OCI-M2 (cell line): ENCODE measurements at regions not wholly inside any gene's neighbourhood (a gene's known extent, or its start where the extent isn't known, plus 50 kb on each side); places are given as distances from the start of the nearest gene placed in this dataset.

ENCODE experiments used
- DNase-seq: peaks from one replicate; lab custom pipeline; 2025; ENCODE audit not compliant: unreplicated experiment; lab: John Stamatoyannopoulos, UW

GRCh38 chr2:118477111-118477862 lies 370.2 kb downstream of the EN1 start:
- no peak for DNase-seq

- no peak for DNase-seq
Observed at GRCh38 chr2:118475622-118476205, 371.7 kb downstream of the EN1 start.

GRCh38 chr2:118474541-118474920 lies 372.9 kb downstream of the EN1 start:
- DNase-seq, result no peak

GRCh38 chr2:118473846-118474540 lies 373.5 kb downstream of the EN1 start:
- no peak for DNase-seq

GRCh38 chr2:118473241-118473640 lies 374.2 kb downstream of the EN1 start:
- DNase-seq, result no peak

GRCh38 chr2:118470297-118470696 lies 377.2 kb downstream of the EN1 start:
- no peak for DNase-seq

- no peak for DNase-seq
Observed at GRCh38 chr2:118469103-118469502, 378.3 kb downstream of the EN1 start.

GRCh38 chr2:118464546-118465265 lies 376.4 kb downstream of the INSIG2 start:
- no peak for DNase-seq

- no peak for DNase-seq
Observed at GRCh38 chr2:118464046-118464445, 375.8 kb downstream of the INSIG2 start.

GRCh38 chr2:118460425-118460824 lies 372.2 kb downstream of the INSIG2 start:
- DNase-seq, result no peak

GRCh38 chr2:118459426-118459825 lies 371.2 kb downstream of the INSIG2 start:
- no peak for DNase-seq

- DNase-seq, result no peak
Observed at GRCh38 chr2:118457951-118458350, 369.7 kb downstream of the INSIG2 start.

- no peak for DNase-seq
Observed at GRCh38 chr2:118449401-118449800, 361.1 kb downstream of the INSIG2 start.

- DNase-seq, result no peak
Observed at GRCh38 chr2:118443596-118443995, 355.3 kb downstream of the INSIG2 start.

- DNase-seq, result no peak
Observed at GRCh38 chr2:118442996-118443553, 354.8 kb downstream of the INSIG2 start.

GRCh38 chr2:118442046-118442445 lies 353.8 kb downstream of the INSIG2 start:
- no peak for DNase-seq

GRCh38 chr2:118440404-118441098 lies 352.3 kb downstream of the INSIG2 start:
- no peak for DNase-seq

GRCh38 chr2:118437501-118437900 lies 349.2 kb downstream of the INSIG2 start:
- DNase-seq, result no peak

GRCh38 chr2:118431997-118432396 lies 343.7 kb downstream of the INSIG2 start:
- no peak for DNase-seq

- no peak for DNase-seq
Observed at GRCh38 chr2:118431586-118431985, 343.3 kb downstream of the INSIG2 start.

- no peak for DNase-seq
Observed at GRCh38 chr2:118431165-118431517, 342.9 kb downstream of the INSIG2 start.
